HepG2 (cell line): ENCODE measurements at regions not wholly inside any gene's neighbourhood (a gene's known extent, or its start where the extent isn't known, plus 50 kb on each side); places are given as distances from the start of the nearest gene placed in this dataset.

Experiments used
- ARNT2 ChIP-seq: sonication (generic); formaldehyde crosslinking; IDR thresholded peaks from 2 replicates; pipeline ENCODE4 v1.8.0; 2022; ENCODE audit warnings: mild to moderate bottlenecking, low read depth, missing genetic modification reagents, moderate library complexity
- GABPA ChIP-seq, 2 experiments: IDR thresholded peaks; 2 replicates each; pipeline ENCODE4 v1.6.1; 2011 to 2016; ENCODE audit warnings: low read depth in 2 of 2, low read length in 1 of 2, missing biosample characterization in 1 of 2, missing genetic modification characterization in 1 of 2
- JUNB ChIP-seq: sonication (generic); formaldehyde crosslinking; IDR thresholded peaks from 2 replicates; pipeline ENCODE4 v1.8.0; 2022; ENCODE audit warnings: missing genetic modification reagents, mild to moderate bottlenecking, borderline replicate concordance
- NFE2L1 ChIP-seq: sonication (generic); formaldehyde crosslinking; IDR thresholded peaks from 2 replicates; pipeline ENCODE4 v1.4.0; 2020; ENCODE audit warnings: missing genetic modification reagents, mild to moderate bottlenecking, borderline replicate concordance
- NR1H2 ChIP-seq: sonication (generic); formaldehyde crosslinking; IDR thresholded peaks from 2 replicates; pipeline ENCODE4 v1.8.1; 2022; ENCODE audit warnings: low read depth, missing genetic modification reagents, borderline replicate concordance
- REST ChIP-seq, 2 experiments: IDR thresholded peaks; 2 replicates each; pipeline ENCODE4 v1.6.1; 2011 to 2012; ENCODE audit warnings: low read length in 2 of 2, borderline replicate concordance in 1 of 2, low read depth in 1 of 2, mild to moderate bottlenecking in 1 of 2, moderate library complexity in 1 of 2
- SYNCRIP ChIP-seq: fragments of 200-400 bp; formaldehyde crosslinking; IDR thresholded peaks from 2 replicates; pipeline ENCODE4 v1.6.1; 2018; ENCODE audit warnings: mild to moderate bottlenecking, low read depth, low read length; ENCODE audit not compliant: insufficient read depth
- TBX3 ChIP-seq: fragments of 450-650 bp; IDR thresholded peaks from 2 replicates; pipeline ENCODE4 v1.6.1; 2017; ENCODE audit warnings: antibody characterized with exemption, mild to moderate bottlenecking, inconsistent platforms, borderline replicate concordance
- ZNF572 ChIP-seq: sonication (generic); formaldehyde crosslinking; IDR thresholded peaks from 2 replicates; pipeline ENCODE4 v1.5.1; 2020; ENCODE audit warnings: mild to moderate bottlenecking, missing genetic modification reagents
- TF ChIP-seq, protein P1 (sequence below): sonication (generic); formaldehyde crosslinking; IDR thresholded peaks from 2 replicates; pipeline ENCODE4 v1.4.0; 2020; ENCODE audit warnings: missing genetic modification reagents
- TF ChIP-seq, protein P2 (sequence below): sonication (generic); formaldehyde crosslinking; IDR thresholded peaks from 2 replicates; pipeline ENCODE4 v1.5.0; 2020; ENCODE audit warnings: mild to moderate bottlenecking, missing genetic modification reagents, moderate library complexity

GRCh38 chr1:5396593-5396992, 595.6 kb downstream of the NPHP4 start:
- TF ChIP-seq, protein P1, sequence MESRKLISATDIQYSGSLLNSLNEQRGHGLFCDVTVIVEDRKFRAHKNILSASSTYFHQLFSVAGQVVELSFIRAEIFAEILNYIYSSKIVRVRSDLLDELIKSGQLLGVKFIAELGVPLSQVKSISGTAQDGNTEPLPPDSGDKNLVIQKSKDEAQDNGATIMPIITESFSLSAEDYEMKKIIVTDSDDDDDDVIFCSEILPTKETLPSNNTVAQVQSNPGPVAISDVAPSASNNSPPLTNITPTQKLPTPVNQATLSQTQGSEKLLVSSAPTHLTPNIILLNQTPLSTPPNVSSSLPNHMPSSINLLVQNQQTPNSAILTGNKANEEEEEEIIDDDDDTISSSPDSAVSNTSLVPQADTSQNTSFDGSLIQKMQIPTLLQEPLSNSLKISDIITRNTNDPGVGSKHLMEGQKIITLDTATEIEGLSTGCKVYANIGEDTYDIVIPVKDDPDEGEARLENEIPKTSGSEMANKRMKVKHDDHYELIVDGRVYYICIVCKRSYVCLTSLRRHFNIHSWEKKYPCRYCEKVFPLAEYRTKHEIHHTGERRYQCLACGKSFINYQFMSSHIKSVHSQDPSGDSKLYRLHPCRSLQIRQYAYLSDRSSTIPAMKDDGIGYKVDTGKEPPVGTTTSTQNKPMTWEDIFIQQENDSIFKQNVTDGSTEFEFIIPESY (CRISPR knock-in tag), result no peak
- TF ChIP-seq SYNCRIP (no peak), ARNT2 (no peak), GABPA (IDR thresholded peaks at IDR 0.05; ENCODE audit: low read depth, low read length) (no peak), GABPA (CRISPR knock-in tag; IDR thresholded peaks at IDR 0.05; ENCODE audit: low read depth) (no peak), TBX3 (no peak), NFE2L1 (no peak), REST (IDR thresholded peaks at IDR 0.05; ENCODE audit: borderline replicate concordance in 1 of 2, low read depth in 1 of 2, low read length in 2 of 2) (no peak), NR1H2 (CRISPR knock-in tag) (no peak), ZNF572 (no peak), JUNB (CRISPR knock-in tag) (no peak)
- TF ChIP-seq, protein P2, sequence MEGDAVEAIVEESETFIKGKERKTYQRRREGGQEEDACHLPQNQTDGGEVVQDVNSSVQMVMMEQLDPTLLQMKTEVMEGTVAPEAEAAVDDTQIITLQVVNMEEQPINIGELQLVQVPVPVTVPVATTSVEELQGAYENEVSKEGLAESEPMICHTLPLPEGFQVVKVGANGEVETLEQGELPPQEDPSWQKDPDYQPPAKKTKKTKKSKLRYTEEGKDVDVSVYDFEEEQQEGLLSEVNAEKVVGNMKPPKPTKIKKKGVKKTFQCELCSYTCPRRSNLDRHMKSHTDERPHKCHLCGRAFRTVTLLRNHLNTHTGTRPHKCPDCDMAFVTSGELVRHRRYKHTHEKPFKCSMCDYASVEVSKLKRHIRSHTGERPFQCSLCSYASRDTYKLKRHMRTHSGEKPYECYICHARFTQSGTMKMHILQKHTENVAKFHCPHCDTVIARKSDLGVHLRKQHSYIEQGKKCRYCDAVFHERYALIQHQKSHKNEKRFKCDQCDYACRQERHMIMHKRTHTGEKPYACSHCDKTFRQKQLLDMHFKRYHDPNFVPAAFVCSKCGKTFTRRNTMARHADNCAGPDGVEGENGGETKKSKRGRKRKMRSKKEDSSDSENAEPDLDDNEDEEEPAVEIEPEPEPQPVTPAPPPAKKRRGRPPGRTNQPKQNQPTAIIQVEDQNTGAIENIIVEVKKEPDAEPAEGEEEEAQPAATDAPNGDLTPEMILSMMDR (CRISPR knock-in tag), result no peak
